ENCODE measurements at regions not wholly inside any gene's neighbourhood (a gene's known extent, or its start where the extent isn't known, plus 50 kb on each side); places are given as distances from the start of the nearest gene placed in this dataset.

- no peak overlapping the region for H3K4me3 ChIP-seq (replicated peaks; ENCODE audit: low read depth, low read length)
- TF ChIP-seq CTCF (IDR thresholded peaks at IDR 0.05; ENCODE audit: low read length, missing control alignments): no peak
- DNase-seq (ENCODE audit: low read depth): no peak
These were observed 73.8 kb upstream of the TBX3 start for GRCh38 chr12:114757684-114758325.

GRCh38 chr12:114752217-114752616, 68.2 kb upstream of the TBX3 start:
- TF ChIP-seq CTCF (IDR thresholded peaks at IDR 0.05; ENCODE audit: low read length, missing control alignments): no peak

GRCh38 chr12:114751712-114752111, 67.7 kb upstream of the TBX3 start:
- no peak for DNase-seq (ENCODE audit: low read depth)
- TF ChIP-seq CTCF (IDR thresholded peaks at IDR 0.05; ENCODE audit: low read length, missing control alignments): no peak

More at GRCh38 chr12:114752217-114752616, 68.2 kb upstream of the TBX3 start:
- no peak for DNase-seq (ENCODE audit: low read depth)
- H3K4me3 ChIP-seq (replicated peaks; ENCODE audit: low read depth, low read length): no peak overlapping the region

GRCh38 chr12:114750917-114751316, 66.9 kb upstream of the TBX3 start:
- no peak for DNase-seq (ENCODE audit: low read depth)
- H3K4me3 ChIP-seq (replicated peaks; ENCODE audit: low read depth, low read length): no peak overlapping the region
- TF ChIP-seq CTCF (IDR thresholded peaks at IDR 0.05; ENCODE audit: low read length, missing control alignments): no peak

More at GRCh38 chr12:114751712-114752111, 67.7 kb upstream of the TBX3 start:
- no peak overlapping the region for H3K4me3 ChIP-seq (replicated peaks; ENCODE audit: low read depth, low read length)

GRCh38 chr12:114749065-114749464, 65.1 kb upstream of the TBX3 start:
- no peak for TF ChIP-seq CTCF (IDR thresholded peaks at IDR 0.05; ENCODE audit: low read length, missing control alignments)
- H3K4me3 ChIP-seq (replicated peaks; ENCODE audit: low read depth, low read length): no peak overlapping the region
- DNase-seq (ENCODE audit: low read depth): no peak

GRCh38 chr12:114747012-114747858, 63.3 kb upstream of the TBX3 start:
- DNase-seq (ENCODE audit: low read depth): no peak
- TF ChIP-seq CTCF (IDR thresholded peaks at IDR 0.05; ENCODE audit: low read length, missing control alignments): no peak
- H3K4me3 ChIP-seq (replicated peaks; ENCODE audit: low read depth, low read length): no peak overlapping the region
